Esophagus muscularis mucosa (tissue), 4 donors: ENCODE measurements at regions not wholly inside any gene's neighbourhood (a gene's known extent, or its start where the extent isn't known, plus 50 kb on each side); places are given as distances from the start of the nearest gene placed in this dataset.
A peak's percentile ranks its signal among the peaks of the same experiment; 100 is the strongest.

Experiments used
- DNase-seq: peaks from one replicate; pipeline ENCODE4 v3.0.0-alpha.2; 2017; ENCODE audit errors: extremely low spot score
- H3K27ac ChIP-seq, 4 donors: fragments of 200-600 bp; sonication (generic); replicated peaks in 1 of 4; 1 replicate in 3 of 4; 2 replicates in 1 of 4; pipeline ENCODE4 v1.5.1; 2016 to 2019; ENCODE audit warnings: mild to moderate bottlenecking in 1 of 4
- H3K27me3 ChIP-seq, 4 donors: fragments of 200-600 bp; sonication (generic); one replicate each; pipeline versions ENCODE4 v1.5.1 to v1.6.0; 2016 to 2019
- H3K36me3 ChIP-seq, 4 donors: fragments of 200-600 bp; sonication (generic); one replicate each; pipeline ENCODE4 v1.5.1; 2016 to 2019
- H3K4me1 ChIP-seq, 4 donors: fragments of 200-600 bp; sonication (generic); one replicate each; pipeline ENCODE4 v1.5.1; 2016 to 2019
- H3K4me3 ChIP-seq, 4 donors: fragments of 200-600 bp; sonication (generic); 1 replicate in 2 of 4; 2 replicates in 2 of 4; pipeline ENCODE4 v1.5.1; 2016 to 2019; ENCODE audit warnings: mild to moderate bottlenecking in 4 of 4, moderate library complexity in 1 of 4
- H3K9me3 ChIP-seq, 4 donors: fragments of 200-600 bp; sonication (generic); 1 replicate in 3 of 4; 2 replicates in 1 of 4; pipeline ENCODE4 v1.5.1; 2016 to 2019
- EP300 ChIP-seq: sonication (generic); formaldehyde crosslinking; IDR thresholded peaks from one replicate; pipeline ENCODE4 v1.6.1; 2017; ENCODE audit warnings: antibody characterized with exemption
- POLR2A ChIP-seq: fragments of 450-650 bp; IDR thresholded peaks from one replicate; pipeline ENCODE4 v1.6.1; 2017; ENCODE audit warnings: antibody characterized with exemption, moderate library complexity, mild to moderate bottlenecking, low read depth
- POLR2AphosphoS5 ChIP-seq, 2 donors: sonication (generic); formaldehyde crosslinking; IDR thresholded peaks; one replicate each; pipeline ENCODE4 v1.6.1; 2017; ENCODE audit warnings: antibody characterized with exemption in 2 of 2
- WGBS: methylation state at CpG from one replicate; pipeline ENCODE4 v1.1.5; 2018; 5-methylcytosine and 5-hydroxymethylcytosine counted together
- intact Hi-C: fragments of 100-400 bp; cut with DNase I; formaldehyde crosslinking; loops from one replicate; pipeline ENCODE4 v1.15.1; 2023
- TF ChIP-seq, protein P1 (sequence below), 3 experiments: fragments of 200-600 bp in 2 of 3; fragments of 450-650 bp in 1 of 3; sonication (generic) in 2 of 3; IDR thresholded peaks; one replicate each; pipeline ENCODE4 v1.5.1; 2017 to 2019; ENCODE audit warnings: antibody characterized with exemption in 3 of 3, mild to moderate bottlenecking in 2 of 3, moderate library complexity in 1 of 3

- Histone ChIP-seq H3K27me3 (peaks cover 0 to 5% (median 0%) of the 10 kb centered on the region in 4 donors), H3K27ac (no peak overlapping the region), H3K4me3 (no peak overlapping the region), H3K9me3 (peaks cover 0 to 5% (median 0%) of the 10 kb centered on the region in 4 donors), H3K4me1 (no peaks in the 10 kb centered on the region), H3K36me3 (no peaks in the 10 kb centered on the region)
- DNase-seq = no peak
- 77% methylated on average over 3 of the region's 3 CpGs for WGBS
- no peak for TF ChIP-seq POLR2AphosphoS5 (IDR thresholded peaks at IDR 0.05)
- no peak for TF ChIP-seq EP300
- no peak for TF ChIP-seq POLR2A
- TF ChIP-seq, protein P1, sequence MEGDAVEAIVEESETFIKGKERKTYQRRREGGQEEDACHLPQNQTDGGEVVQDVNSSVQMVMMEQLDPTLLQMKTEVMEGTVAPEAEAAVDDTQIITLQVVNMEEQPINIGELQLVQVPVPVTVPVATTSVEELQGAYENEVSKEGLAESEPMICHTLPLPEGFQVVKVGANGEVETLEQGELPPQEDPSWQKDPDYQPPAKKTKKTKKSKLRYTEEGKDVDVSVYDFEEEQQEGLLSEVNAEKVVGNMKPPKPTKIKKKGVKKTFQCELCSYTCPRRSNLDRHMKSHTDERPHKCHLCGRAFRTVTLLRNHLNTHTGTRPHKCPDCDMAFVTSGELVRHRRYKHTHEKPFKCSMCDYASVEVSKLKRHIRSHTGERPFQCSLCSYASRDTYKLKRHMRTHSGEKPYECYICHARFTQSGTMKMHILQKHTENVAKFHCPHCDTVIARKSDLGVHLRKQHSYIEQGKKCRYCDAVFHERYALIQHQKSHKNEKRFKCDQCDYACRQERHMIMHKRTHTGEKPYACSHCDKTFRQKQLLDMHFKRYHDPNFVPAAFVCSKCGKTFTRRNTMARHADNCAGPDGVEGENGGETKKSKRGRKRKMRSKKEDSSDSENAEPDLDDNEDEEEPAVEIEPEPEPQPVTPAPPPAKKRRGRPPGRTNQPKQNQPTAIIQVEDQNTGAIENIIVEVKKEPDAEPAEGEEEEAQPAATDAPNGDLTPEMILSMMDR (IDR thresholded peaks at IDR 0.05) = no peak
- intact Hi-C loops = no loop called here
Measured at GRCh38 chr10:111211706-111212105, 134.9 kb downstream of the ADRA2A start.

DNA sequence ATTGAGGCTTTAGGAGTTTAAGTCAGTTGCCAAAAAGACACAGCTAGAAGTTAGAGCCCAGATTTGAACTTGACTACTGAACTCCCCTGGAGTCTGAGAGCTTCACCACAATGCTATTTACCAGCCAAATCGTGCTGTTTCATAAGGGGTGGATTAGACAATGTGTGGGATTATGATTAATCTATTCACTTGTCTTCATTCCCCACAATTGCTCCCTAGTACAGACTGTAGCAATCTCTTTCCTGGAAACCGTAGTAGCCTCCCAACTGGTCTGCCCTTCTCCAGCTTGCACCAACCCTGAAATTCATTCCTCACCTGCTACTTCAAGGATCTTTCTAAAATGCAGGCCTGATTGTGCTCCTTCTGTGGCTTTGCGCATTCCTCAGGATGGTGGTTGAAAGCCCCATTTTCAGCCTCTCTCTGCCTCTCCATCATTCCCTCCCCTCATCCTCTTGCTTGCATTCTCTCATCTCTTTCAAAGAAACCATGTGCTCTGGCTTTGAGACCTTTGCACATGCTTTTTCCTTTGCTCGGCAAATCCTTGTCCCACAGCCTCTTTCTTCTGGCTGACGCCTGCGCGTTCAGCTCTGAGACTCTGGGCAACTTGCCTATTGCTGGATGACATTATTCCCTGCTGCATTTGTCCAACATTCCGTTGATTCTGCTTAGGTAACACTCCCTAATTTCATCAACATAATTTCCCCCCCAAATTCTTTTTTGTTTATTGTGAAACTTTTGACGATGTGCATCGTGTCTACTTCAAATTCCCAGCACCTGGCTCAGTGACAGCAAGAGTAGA lies 145.1 kb downstream of the ADRA2A start:
- intact Hi-C loops = no loop called here
- H3K4me3 ChIP-seq = no peak overlapping the region
- WGBS = 82% methylated on average over 10 of the region's 10 CpGs

GRCh38 chr10:111222961-111223360 lies 146.1 kb downstream of the ADRA2A start:
- H3K27ac ChIP-seq = no peak overlapping the region
- TF ChIP-seq, protein P1 (IDR thresholded peaks at IDR 0.05) = no peak
- no peak for TF ChIP-seq EP300
- no peak for TF ChIP-seq POLR2AphosphoS5 (IDR thresholded peaks at IDR 0.05)
- TF ChIP-seq POLR2A = no peak
- no peaks in the 10 kb centered on the region for H3K4me1 ChIP-seq
- no peak overlapping the region for H3K4me3 ChIP-seq
- H3K36me3 ChIP-seq = no peaks in the 10 kb centered on the region
- H3K27me3 ChIP-seq = peaks cover 0 to 20% (median 0%) of the 10 kb centered on the region in 4 donors
- intact Hi-C loops = no loop called here
- peak; percentile 64 for DNase-seq
- H3K9me3 ChIP-seq = peaks cover 0 to 5% (median 0%) of the 10 kb centered on the region in 4 donors
- 65% methylated on average over 4 of the region's 4 CpGs for WGBS

More for the DNA sequence above, 145.1 kb downstream of the ADRA2A start:
- H3K36me3 ChIP-seq = no peaks in the 10 kb centered on the region
- no peak overlapping the region for H3K27ac ChIP-seq
- peak; percentile 50 for DNase-seq
- no peaks in the 10 kb centered on the region for H3K4me1 ChIP-seq
- peaks cover 0 to 20% (median 0%) of the 10 kb centered on the region in 4 donors for H3K27me3 ChIP-seq
- peaks cover 0 to 5% (median 0%) of the 10 kb centered on the region in 4 donors for H3K9me3 ChIP-seq
- no peak for TF ChIP-seq POLR2AphosphoS5 (IDR thresholded peaks at IDR 0.05)
- TF ChIP-seq POLR2A = no peak
- TF ChIP-seq EP300 = no peak
- TF ChIP-seq, protein P1 (IDR thresholded peaks at IDR 0.05) = no peak

- Histone ChIP-seq H3K4me1 (no peaks in the 10 kb centered on the region), H3K27ac (no peak overlapping the region), H3K27me3 (no peaks in the 10 kb centered on the region), H3K9me3 (peaks cover 0 to under 1% (median 0%) of the 10 kb centered on the region in 4 donors), H3K36me3 (no peaks in the 10 kb centered on the region), H3K4me3 (no peak overlapping the region)
- intact Hi-C loops = no loop called here
- TF ChIP-seq, protein P1 (IDR thresholded peaks at IDR 0.05) = no peak
- no peak for TF ChIP-seq POLR2A
- TF ChIP-seq EP300 = no peak
- no peak for TF ChIP-seq POLR2AphosphoS5 (IDR thresholded peaks at IDR 0.05)
- WGBS = 48% methylated on average over 5 of the region's 5 CpGs
- DNase-seq = no peak
Measured at GRCh38 chr10:111231779-111232178, 154.9 kb downstream of the ADRA2A start.
